ENCODE measurements at regions not wholly inside any gene's neighbourhood (a gene's known extent, or its start where the extent isn't known, plus 50 kb on each side); places are given as distances from the start of the nearest gene placed in this dataset.
"Not testable (repeated sequence)": the region's sequence is repeated elsewhere in the genome, so short reads cannot be mapped to it uniquely, and the experiment has no call there.

DNA sequence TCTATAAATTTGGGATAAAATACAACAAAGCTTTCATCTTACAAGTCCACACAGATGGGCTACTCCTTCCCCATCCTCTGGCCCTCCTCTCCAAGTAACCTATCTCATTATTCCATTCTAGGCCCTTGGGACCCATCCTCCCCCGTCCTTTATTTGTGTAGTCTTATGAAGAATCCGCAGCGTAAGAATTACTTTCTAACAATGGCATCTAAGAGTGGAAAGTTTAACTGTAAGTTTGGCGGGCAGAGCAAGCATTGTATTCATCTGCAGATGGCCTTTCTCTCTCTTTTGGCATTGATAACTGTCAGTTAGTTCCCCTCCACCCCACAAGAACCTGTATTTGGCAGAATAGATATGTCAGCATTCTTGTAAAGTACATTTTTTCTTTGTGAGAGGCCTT, 91.9 kb upstream of the TSPAN2 start:
- ATAC-seq, result no peak
- no peak for DNase-seq

- peak; percentile 67 for ATAC-seq
- DNase-seq, result no peak
These were observed 90.2 kb upstream of the TSPAN2 start for GRCh38 chr1:115179397-115180079.

DNA sequence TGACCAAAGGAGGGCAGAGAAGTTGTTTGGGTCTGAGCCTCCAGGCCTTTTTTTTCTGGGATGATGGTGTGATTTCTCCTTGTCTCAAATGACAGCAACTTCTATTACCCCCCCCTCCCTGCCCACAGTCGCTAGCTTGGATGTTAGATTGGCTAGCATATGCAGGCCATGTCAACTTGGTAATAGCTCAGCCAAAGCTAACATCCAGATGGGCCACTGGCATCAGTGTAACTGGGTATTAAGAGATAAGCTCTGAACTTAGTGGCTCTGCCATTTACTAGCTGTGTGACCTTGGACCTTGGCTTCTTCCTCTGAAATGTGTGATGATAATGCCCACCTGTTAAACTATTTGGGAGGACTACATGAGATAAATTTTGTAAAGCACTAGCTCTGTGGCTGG, 86.9 kb upstream of the TSPAN2 start:
- ATAC-seq (no peak), DNase-seq (no peak)

DNA sequence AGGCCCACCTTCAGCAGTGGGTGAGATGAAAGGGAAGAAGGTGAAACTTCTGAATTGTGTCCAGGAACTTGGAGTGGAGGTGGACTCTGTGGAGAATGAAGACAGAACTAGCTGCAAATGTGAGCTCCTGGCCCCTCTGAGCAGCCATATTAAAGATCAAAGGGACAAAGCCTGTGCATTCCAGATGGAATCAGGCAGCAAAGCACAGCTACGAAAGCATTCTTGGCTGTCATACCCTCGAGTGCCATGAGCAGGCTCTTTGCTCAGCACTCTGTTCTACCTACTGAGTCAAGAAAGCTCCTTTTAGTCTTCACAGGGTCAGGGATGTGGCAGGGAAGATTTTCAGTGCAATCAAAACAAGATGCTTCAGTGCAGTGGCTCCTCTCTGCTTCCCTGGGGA, 86.3 kb upstream of the TSPAN2 start:
- no peak for ATAC-seq
- no peak for DNase-seq

- DNase-seq, result no peak
- ATAC-seq, result no peak
These were observed 83.8 kb upstream of the TSPAN2 start for GRCh38 chr1:115173151-115173550.

GRCh38 chr1:115172270-115172669, 83.0 kb upstream of the TSPAN2 start:
- no peak for ATAC-seq
- DNase-seq, result no peak

GRCh38 chr1:115170961-115171392, 81.7 kb upstream of the TSPAN2 start:
- ATAC-seq, result no peak
- no peak for DNase-seq

DNA sequence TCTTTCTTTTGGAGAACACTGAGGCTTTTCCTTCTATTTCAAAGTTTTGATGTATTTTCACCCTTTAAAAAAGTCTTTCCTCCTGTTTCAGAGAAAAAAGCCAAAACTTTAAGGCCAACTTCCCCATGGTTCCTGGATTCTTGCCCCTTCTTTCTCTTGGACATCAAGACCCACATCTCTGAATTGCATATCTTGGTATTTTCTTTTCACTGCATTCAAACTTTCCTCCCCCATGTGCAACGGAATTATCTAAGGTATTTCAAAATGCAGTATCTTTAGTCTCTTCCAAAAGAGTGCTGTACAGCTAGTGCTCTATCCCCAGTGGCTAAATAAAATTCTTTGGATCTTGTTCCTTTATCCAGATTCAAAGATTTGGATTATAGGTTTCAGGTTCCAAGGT, 81.1 kb upstream of the TSPAN2 start:
- no peak for ATAC-seq
- no peak for DNase-seq

DNA sequence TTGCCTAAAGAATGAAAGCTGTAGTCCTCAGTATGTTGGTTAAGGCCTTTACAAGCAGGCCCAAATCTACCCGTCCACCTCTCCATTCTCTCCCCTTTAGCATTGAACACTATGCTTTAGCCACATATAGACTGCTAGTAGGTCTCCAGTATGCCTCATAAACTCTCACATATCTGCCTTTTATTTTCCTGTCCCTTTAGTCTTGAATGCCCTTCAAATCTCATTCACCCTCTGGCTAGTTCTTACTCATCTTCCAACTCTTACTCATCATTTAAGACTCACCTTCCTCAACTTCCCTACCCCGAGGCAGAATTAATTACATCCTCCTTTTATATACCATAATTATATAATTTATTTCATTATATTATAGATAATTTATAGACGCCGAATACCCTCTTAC, 78.7 kb upstream of the TSPAN2 start:
- ATAC-seq (no peak), DNase-seq (no peak)

DNA sequence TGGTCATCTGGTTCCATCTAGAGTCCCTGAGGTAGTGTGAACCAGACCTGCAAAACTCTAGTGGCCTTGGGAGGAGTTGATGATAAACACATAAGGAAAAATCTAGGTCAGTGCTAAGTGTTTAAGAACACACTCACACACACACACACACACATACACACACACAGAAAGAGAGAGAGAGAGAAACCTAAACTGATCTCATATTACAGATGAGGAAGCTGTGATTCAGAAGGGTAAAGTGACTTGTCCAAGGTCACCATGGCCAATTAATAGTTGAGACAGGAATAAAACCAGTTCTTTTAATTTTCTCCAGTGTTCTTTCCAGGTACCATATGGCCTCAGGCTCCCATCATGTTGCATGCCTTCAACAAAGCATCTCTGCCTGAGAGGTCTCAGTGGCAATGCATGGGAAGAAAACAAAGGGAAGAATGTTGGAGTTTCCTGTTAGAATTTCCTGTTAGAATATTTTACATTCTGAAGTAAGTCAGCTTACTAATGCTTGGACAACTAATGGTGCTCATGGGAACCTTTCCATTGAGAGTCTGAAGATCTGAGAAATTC, 77.3 kb upstream of the TSPAN2 start:
- ATAC-seq (no peak), DNase-seq (no peak)

GRCh38 chr1:115165776-115166175, 76.5 kb upstream of the TSPAN2 start:
- no peak for ATAC-seq

DNA sequence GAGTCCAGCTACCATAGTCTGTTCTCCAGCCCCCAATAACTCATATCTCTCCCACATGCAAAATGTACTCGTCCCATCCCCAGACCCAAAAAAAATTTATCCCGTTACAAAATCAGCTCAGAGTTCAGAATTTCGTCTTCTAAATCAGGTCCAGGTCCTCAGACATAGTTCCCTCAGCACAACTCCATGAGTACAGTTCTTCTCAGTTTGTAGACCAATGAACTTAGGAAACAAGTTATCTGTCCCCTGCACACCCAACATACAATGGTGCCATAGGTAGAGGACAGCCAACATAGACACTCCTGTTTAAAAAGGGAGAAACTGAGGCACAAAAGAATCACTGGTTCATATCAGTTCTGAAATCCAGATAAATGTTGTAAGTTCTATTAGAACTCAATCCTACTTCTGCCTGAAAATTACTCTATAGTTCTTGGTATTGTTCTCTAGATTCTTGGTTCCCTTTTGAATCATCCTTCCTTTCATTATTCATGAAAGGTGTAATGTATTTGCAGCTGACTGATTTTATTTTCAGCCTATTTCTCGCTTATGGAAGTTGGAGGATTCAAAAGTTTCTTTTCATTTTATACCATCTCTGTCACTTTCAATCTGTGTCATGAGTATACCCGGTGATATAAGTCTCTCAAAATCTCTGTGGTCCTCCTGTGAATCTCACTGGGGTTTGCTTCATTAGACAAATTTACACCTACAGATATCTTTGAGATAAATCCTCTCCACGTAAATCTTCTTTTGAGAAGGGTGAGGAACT, 75.8 kb upstream of the TSPAN2 start:
- DNase-seq, result no peak
- no peak for ATAC-seq

More at GRCh38 chr1:115165776-115166175, 76.5 kb upstream of the TSPAN2 start:
- no peak for DNase-seq

GRCh38 chr1:115164484-115164883, 75.2 kb upstream of the TSPAN2 start:
- DNase-seq (no peak), ATAC-seq (no peak)

DNA sequence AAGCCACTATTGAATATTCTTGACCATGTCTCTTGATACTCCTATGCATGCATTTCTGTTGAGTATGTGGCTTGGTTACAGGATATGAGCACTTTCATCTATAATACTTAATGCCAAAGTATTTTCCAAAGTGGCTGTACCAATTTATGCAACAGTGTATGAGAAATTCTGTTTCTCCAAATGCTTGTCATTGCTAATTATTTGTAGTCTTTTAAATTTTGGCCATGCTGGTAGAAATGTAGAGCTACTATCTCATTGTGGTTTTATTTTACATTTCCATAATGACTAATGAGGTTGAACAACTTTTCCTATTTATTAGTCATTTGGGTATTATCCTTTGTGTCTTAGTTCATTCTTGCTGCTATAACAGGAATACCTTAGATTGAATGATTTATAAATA, 71.4 kb upstream of the TSPAN2 start:
- ATAC-seq (no peak), DNase-seq (no peak)

- DNase-seq (no peak), ATAC-seq (no peak)
These were observed 70.7 kb upstream of the TSPAN2 start for GRCh38 chr1:115159958-115160357.

DNA sequence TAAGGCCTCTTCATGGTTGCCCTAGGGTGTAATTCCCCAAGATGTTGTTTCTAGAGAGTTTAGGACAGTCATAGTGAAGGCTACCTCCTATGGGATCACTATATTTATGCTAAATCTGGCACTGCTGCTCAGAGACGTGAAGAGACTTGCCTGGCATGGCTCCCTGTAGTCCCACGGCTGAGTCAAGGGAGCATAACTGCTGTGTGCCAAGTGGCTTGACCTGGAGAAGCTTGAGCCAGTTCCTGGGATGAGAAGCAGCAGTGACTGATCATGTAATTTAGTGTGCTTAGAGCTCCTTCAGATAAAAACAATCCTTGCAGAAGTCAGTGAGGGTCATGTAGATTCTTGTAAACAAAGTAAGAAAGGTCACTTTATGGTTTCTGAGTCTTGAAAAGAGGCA, 68.9 kb upstream of the TSPAN2 start:
- DNase-seq (no peak), ATAC-seq (no peak)

GRCh38 chr1:115156826-115157468, 67.6 kb upstream of the TSPAN2 start:
- ATAC-seq (no peak), DNase-seq (no peak)

- ATAC-seq (no peak), DNase-seq (no peak)
These were observed 64.8 kb upstream of the TSPAN2 start for GRCh38 chr1:115153966-115154557.

- not testable (repeated sequence) for ATAC-seq, DNase-seq
These were observed 58.6 kb upstream of the TSPAN2 start for GRCh38 chr1:115147928-115148327.

GRCh38 chr1:115145226-115145625, 55.9 kb upstream of the TSPAN2 start:
- ATAC-seq, result no peak

GRCh38 chr1:115144176-115144575, 54.9 kb upstream of the TSPAN2 start:
- DNase-seq (no peak), ATAC-seq (no peak)

More at GRCh38 chr1:115145226-115145625, 55.9 kb upstream of the TSPAN2 start:
- no peak for DNase-seq

GRCh38 chr1:115142616-115143015, 53.3 kb upstream of the TSPAN2 start:
- no peak for DNase-seq

GRCh38 chr1:115141145-115141454, 51.8 kb upstream of the TSPAN2 start:
- DNase-seq, result no peak
- ATAC-seq, result no peak

More at GRCh38 chr1:115142616-115143015, 53.3 kb upstream of the TSPAN2 start:
- ATAC-seq, result no peak
